ENCODE measurements at regions not wholly inside any gene's neighbourhood (a gene's known extent, or its start where the extent isn't known, plus 50 kb on each side); places are given as distances from the start of the nearest gene placed in this dataset.
A peak's percentile ranks its signal among the peaks of the same experiment; 100 is the strongest.

DNA sequence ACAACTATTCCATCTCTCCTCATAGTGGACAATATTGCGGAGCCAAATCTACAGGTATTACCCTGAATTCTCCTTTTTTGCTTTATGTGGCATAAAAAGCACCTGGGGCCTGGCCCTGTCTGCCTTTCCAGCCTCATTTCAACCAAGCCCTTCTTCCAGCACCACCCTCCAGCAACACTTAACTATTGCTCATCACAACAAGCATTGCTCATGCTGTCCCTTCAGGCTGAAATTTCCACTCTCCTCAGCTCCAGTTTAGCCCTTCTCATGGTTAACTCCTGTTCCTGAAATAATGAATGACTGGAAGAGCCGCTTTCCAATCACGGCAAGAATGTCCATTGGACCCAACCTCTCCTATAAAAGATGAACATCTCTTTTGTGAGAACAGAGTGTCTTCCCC, 107.4 kb downstream of the P2RY1 start:
- Histone ChIP-seq H3K79me2 (ENCODE audit: control insufficient read depth, insufficient read depth, low read length) (no peaks in the 10 kb centered on the region), H3K9me3 (ENCODE audit: control insufficient read depth, low read depth, low read length) (no peaks in the 10 kb centered on the region), H3K9ac (ENCODE audit: control insufficient read depth, extremely low read depth, insufficient read depth, low read length) (no peak overlapping the region), H3K4me1 (ENCODE audit: control insufficient read depth, extremely low read depth, insufficient read depth, low read length) (peaks cover 31% of the 10 kb centered on the region), H3K9me1 (ENCODE audit: control insufficient read depth, extremely low read depth, insufficient read depth, low read length) (no peaks in the 10 kb centered on the region), H2AFZ (ENCODE audit: control insufficient read depth, low read length) (peak overlapping the region; percentile 36), H3K27me3 (ENCODE audit: control insufficient read depth, extremely low read depth, insufficient read depth, low read length) (no peaks in the 10 kb centered on the region), H3K4me3 (ENCODE audit: control insufficient read depth in 2 of 3, extremely low read depth in 1 of 3, insufficient read depth in 2 of 3, low read depth in 1 of 3, low read length in 3 of 3) (no peak overlapping the region), H4K20me1 (ENCODE audit: control insufficient read depth, extremely low read depth, insufficient read depth, low read length) (no peaks in the 10 kb centered on the region), H3K4me2 (ENCODE audit: control insufficient read depth, extremely low read depth, insufficient read depth, low read depth, low read length) (peak overlapping the region; percentile 43), H3K36me3 (ENCODE audit: control insufficient read depth in 2 of 2, extremely low read depth in 1 of 2, insufficient read depth in 2 of 2, low read length in 2 of 2) (no peaks in the 10 kb centered on the region), H3K27ac (ENCODE audit: control insufficient read depth, insufficient read depth, low read length) (peak overlapping the region; percentile 61)
- FAIRE-seq (peak; percentile 91), DNase-seq (ENCODE audit: low read depth, low spot score) (no peak)
- no peak for TF ChIP-seq EZH2 (IDR thresholded peaks at IDR 0.05; ENCODE audit: low read length)
- TF ChIP-seq, protein P1, sequence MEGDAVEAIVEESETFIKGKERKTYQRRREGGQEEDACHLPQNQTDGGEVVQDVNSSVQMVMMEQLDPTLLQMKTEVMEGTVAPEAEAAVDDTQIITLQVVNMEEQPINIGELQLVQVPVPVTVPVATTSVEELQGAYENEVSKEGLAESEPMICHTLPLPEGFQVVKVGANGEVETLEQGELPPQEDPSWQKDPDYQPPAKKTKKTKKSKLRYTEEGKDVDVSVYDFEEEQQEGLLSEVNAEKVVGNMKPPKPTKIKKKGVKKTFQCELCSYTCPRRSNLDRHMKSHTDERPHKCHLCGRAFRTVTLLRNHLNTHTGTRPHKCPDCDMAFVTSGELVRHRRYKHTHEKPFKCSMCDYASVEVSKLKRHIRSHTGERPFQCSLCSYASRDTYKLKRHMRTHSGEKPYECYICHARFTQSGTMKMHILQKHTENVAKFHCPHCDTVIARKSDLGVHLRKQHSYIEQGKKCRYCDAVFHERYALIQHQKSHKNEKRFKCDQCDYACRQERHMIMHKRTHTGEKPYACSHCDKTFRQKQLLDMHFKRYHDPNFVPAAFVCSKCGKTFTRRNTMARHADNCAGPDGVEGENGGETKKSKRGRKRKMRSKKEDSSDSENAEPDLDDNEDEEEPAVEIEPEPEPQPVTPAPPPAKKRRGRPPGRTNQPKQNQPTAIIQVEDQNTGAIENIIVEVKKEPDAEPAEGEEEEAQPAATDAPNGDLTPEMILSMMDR (optimal IDR thresholded peaks at IDR 0.05 in 1 of 3, IDR thresholded peaks at IDR 0.05 in 1 of 3, conservative IDR thresholded peaks at IDR 0.05 in 1 of 3; ENCODE audit: extremely low read depth in 1 of 3, insufficient read depth in 2 of 3, low read length in 3 of 3): peak in 1 of 3 experiments; percentile 6
- dilution Hi-C loops (cut with MboI; ENCODE audit: extremely low pct_ligation_motif_present, low sequenced_read_pairs): no loop called here

DNA sequence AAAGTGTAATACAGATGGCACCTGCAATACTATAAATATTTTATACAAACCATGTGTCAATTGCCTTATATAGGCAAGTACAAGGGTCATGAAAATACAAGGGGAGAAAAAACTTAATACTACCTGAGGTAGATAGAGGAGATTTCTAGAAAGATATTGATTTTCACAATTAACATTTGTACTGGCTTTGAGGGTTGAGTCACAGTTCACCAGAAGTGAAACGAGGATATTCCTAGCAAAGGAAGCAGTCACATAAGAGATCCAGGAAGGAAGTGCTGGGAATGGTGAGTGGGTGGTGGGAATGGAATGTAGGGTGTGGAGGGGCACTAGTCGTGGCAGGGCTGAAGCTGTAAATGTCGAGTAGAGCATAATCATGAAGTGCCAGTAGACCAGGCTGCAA, 108.7 kb downstream of the P2RY1 start:
- peak overlapping the region; percentile 46 for H2AFZ ChIP-seq (ENCODE audit: control insufficient read depth, low read length)
- no peaks in the 10 kb centered on the region for H3K27me3 ChIP-seq (ENCODE audit: control insufficient read depth, extremely low read depth, insufficient read depth, low read length)
- H3K9me3 ChIP-seq (ENCODE audit: control insufficient read depth, low read depth, low read length): no peaks in the 10 kb centered on the region
- H3K4me3 ChIP-seq (ENCODE audit: control insufficient read depth in 2 of 3, extremely low read depth in 1 of 3, insufficient read depth in 2 of 3, low read depth in 1 of 3, low read length in 3 of 3): no peak overlapping the region
- dilution Hi-C loops (cut with MboI; ENCODE audit: extremely low pct_ligation_motif_present, low sequenced_read_pairs): no loop called here
- peak; percentile 69 for FAIRE-seq
- no peaks in the 10 kb centered on the region for H3K36me3 ChIP-seq (ENCODE audit: control insufficient read depth in 2 of 2, extremely low read depth in 1 of 2, insufficient read depth in 2 of 2, low read length in 2 of 2)
- peak overlapping the region; percentile 61 for H3K27ac ChIP-seq (ENCODE audit: control insufficient read depth, insufficient read depth, low read length)
- H3K9ac ChIP-seq (ENCODE audit: control insufficient read depth, extremely low read depth, insufficient read depth, low read length): no peak overlapping the region
- H3K4me1 ChIP-seq (ENCODE audit: control insufficient read depth, extremely low read depth, insufficient read depth, low read length): peaks cover 31% of the 10 kb centered on the region
- TF ChIP-seq, protein P1 (optimal IDR thresholded peaks at IDR 0.05 in 1 of 3, IDR thresholded peaks at IDR 0.05 in 1 of 3, conservative IDR thresholded peaks at IDR 0.05 in 1 of 3; ENCODE audit: extremely low read depth in 1 of 3, insufficient read depth in 2 of 3, low read length in 3 of 3): no peak
- no peak for TF ChIP-seq EZH2 (IDR thresholded peaks at IDR 0.05; ENCODE audit: low read length)
- DNase-seq (ENCODE audit: low read depth, low spot score): no peak
- H3K79me2 ChIP-seq (ENCODE audit: control insufficient read depth, insufficient read depth, low read length): no peaks in the 10 kb centered on the region
- H4K20me1 ChIP-seq (ENCODE audit: control insufficient read depth, extremely low read depth, insufficient read depth, low read length): no peaks in the 10 kb centered on the region
- no peaks in the 10 kb centered on the region for H3K9me1 ChIP-seq (ENCODE audit: control insufficient read depth, extremely low read depth, insufficient read depth, low read length)
- H3K4me2 ChIP-seq (ENCODE audit: control insufficient read depth, extremely low read depth, insufficient read depth, low read depth, low read length): peak overlapping the region; percentile 49
